ENCODE measurements at regions not wholly inside any gene's neighbourhood (a gene's known extent, or its start where the extent isn't known, plus 50 kb on each side); places are given as distances from the start of the nearest gene placed in this dataset.

DNA sequence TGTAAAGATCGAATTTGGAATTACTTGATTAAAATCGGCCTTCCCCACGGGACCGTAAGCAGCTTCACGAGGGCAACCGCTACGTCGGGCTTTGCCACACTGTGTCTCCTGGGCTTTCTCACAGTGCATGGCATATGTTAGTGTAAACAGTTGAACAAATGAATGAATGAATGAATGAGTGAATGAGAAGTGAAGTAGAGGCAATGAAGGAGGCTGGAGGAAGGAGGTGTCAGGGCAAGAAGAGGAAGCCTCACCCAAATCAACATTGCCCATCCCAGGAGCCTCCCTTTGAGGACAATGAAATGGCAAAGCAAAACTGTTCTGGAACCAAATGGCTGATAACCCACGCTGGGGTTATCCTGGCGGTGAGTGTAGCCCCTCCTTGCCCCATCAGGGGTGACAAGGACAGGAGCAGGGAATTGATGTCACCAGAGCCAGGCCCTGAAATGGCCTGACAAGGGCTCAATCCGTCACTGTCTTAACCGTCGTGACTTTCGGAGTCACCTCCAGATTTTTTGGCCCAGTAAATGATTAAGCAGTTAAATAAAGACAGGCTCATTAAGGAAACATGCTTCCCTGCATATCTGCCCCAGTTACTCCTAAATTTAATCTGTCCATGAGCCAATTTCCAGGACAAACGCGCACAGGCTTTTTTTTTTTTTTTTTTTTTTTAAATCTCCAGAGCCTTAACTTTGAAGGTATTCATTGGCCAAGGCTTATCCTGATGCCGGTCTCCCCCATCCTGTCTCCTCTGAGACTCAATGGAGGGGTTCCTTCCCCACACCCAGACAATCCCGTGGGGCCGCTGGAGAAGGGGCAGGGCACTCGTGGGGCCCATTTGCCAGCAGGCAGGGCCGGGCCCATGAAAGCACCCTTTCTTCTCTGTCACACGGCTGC, 88.4 kb upstream of the BOD1 start:
- TF ChIP-seq, protein P1, sequence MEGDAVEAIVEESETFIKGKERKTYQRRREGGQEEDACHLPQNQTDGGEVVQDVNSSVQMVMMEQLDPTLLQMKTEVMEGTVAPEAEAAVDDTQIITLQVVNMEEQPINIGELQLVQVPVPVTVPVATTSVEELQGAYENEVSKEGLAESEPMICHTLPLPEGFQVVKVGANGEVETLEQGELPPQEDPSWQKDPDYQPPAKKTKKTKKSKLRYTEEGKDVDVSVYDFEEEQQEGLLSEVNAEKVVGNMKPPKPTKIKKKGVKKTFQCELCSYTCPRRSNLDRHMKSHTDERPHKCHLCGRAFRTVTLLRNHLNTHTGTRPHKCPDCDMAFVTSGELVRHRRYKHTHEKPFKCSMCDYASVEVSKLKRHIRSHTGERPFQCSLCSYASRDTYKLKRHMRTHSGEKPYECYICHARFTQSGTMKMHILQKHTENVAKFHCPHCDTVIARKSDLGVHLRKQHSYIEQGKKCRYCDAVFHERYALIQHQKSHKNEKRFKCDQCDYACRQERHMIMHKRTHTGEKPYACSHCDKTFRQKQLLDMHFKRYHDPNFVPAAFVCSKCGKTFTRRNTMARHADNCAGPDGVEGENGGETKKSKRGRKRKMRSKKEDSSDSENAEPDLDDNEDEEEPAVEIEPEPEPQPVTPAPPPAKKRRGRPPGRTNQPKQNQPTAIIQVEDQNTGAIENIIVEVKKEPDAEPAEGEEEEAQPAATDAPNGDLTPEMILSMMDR (IDR thresholded peaks at IDR 0.05) = no peak
- TF ChIP-seq POLR2A (IDR thresholded peaks at IDR 0.05) (no peak), EP300 (IDR thresholded peaks at IDR 0.05) (no peak), POLR2AphosphoS5 (IDR thresholded peaks at IDR 0.05) (no peak)
- no peaks in the 10 kb centered on the region for H3K27me3 ChIP-seq
- no peaks in the 10 kb centered on the region for H3K4me1 ChIP-seq
- H3K9me3 ChIP-seq = no peaks in the 10 kb centered on the region
- no peak for DNase-seq
- no peaks in the 10 kb centered on the region for H3K36me3 ChIP-seq
- no peak overlapping the region for H3K4me3 ChIP-seq
- WGBS, 2 donors = 90% methylated on average over 22 of the region's 22 CpGs
- no peak overlapping the region for H3K27ac ChIP-seq
- intact Hi-C loops (cut with DNase I) = no loop called here

DNA sequence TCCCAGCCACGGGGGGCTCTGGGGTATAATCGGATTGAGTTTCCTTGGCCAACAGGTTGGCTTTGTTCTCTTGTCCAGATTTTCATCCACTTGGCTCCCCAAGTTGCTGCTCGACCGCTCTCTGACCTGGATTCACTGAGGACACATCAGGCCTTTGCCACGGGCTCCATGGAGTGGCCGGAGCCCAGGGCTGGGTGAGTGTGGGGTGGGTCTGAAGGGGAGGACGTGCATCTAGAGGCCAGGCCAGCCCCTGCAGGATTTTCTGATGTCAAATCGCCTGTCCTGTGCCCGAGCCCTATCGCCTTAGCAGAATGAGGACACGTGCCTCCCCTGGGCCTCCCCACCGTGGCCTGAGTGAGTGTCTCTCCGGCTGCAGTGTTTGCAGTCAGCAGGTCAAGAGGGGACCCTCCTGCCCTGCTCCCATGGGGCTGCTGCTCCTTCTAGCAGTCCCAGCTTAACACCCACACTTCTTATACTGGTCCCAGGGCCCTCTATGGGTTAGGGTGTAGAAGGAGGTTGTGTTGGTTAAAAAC, 89.1 kb upstream of the BOD1 start:
- no peaks in the 10 kb centered on the region for H3K36me3 ChIP-seq
- H3K27me3 ChIP-seq = no peaks in the 10 kb centered on the region
- intact Hi-C loops (cut with DNase I) = no loop called here

DNA sequence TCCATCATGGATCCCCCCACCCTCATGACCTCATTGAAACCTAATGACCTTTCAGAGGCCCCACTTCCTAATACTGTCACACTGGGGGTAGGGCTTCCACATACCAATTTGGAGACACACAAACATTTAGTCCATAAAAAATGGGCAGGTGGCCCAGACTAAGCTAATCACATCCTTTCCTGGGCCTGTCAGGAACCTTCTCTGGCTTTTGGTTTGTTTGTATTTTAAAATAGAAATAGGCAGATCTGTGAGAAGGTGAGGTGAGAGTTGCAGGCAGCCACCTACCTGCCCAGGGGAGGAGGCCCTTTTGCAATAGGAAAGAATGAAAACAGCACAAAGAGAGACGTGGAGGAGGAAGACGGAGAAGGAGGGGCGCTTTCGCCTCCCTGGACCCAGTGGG, 90.2 kb upstream of the BOD1 start:
- H3K4me1 ChIP-seq = no peaks in the 10 kb centered on the region

More for the DNA sequence above, 89.1 kb upstream of the BOD1 start:
- no peaks in the 10 kb centered on the region for H3K9me3 ChIP-seq
- DNase-seq = no peak
- TF ChIP-seq POLR2AphosphoS5 (IDR thresholded peaks at IDR 0.05) (no peak), EP300 (IDR thresholded peaks at IDR 0.05) (no peak), POLR2A (IDR thresholded peaks at IDR 0.05) (no peak)
- TF ChIP-seq, protein P1 (IDR thresholded peaks at IDR 0.05) = no peak
- no peaks in the 10 kb centered on the region for H3K4me1 ChIP-seq
- H3K4me3 ChIP-seq = no peak overlapping the region
- H3K27ac ChIP-seq = no peak overlapping the region
- WGBS, 2 donors = 90 to 91% methylated on average over 13 of the region's 13 CpGs

GRCh38 chr5:173707392-173707791, 90.9 kb upstream of the BOD1 start:
- intact Hi-C loops (cut with DNase I) = no loop called here
- H3K4me3 ChIP-seq = no peak overlapping the region
- H3K9me3 ChIP-seq = no peaks in the 10 kb centered on the region
- H3K27ac ChIP-seq = no peak overlapping the region
- no peaks in the 10 kb centered on the region for H3K36me3 ChIP-seq
- H3K4me1 ChIP-seq = no peaks in the 10 kb centered on the region
- 62 to 88% methylated on average over 4 of the region's 4 CpGs for WGBS, 2 donors
- no peak for DNase-seq
- TF ChIP-seq, protein P1 (IDR thresholded peaks at IDR 0.05) = no peak
- peak in 1 of 4 donors; percentile 15 for TF ChIP-seq POLR2AphosphoS5 (IDR thresholded peaks at IDR 0.05)
- H3K27me3 ChIP-seq = no peaks in the 10 kb centered on the region

More for the DNA sequence above, 90.2 kb upstream of the BOD1 start:
- Histone ChIP-seq H3K4me3 (no peak overlapping the region), H3K36me3 (no peaks in the 10 kb centered on the region), H3K27ac (no peak overlapping the region), H3K9me3 (no peaks in the 10 kb centered on the region), H3K27me3 (no peaks in the 10 kb centered on the region)
- intact Hi-C loops (cut with DNase I) = no loop called here
- TF ChIP-seq POLR2AphosphoS5 (IDR thresholded peaks at IDR 0.05) (no peak), EP300 (IDR thresholded peaks at IDR 0.05) (no peak), POLR2A (IDR thresholded peaks at IDR 0.05) (no peak)
- TF ChIP-seq, protein P1 (IDR thresholded peaks at IDR 0.05) = no peak
- no peak for DNase-seq
- 73 to 91% methylated on average over 4 of the region's 4 CpGs for WGBS, 2 donors
